SU-DHL-6 (cell line): ENCODE measurements at regions not wholly inside any gene's neighbourhood (a gene's known extent, or its start where the extent isn't known, plus 50 kb on each side); places are given as distances from the start of the nearest gene placed in this dataset.

Experiments used
- CTCF ChIP-seq: fragments of 200-600 bp; sonication (generic); IDR thresholded peaks from one replicate; pipeline ENCODE4 v1.5.1; 2017; ENCODE audit warnings: antibody characterized with exemption, mild to moderate bottlenecking, low read length, moderate library complexity; ENCODE audit not compliant: insufficient read depth, poor library complexity, severe bottlenecking
- EZH2phosphoT487 ChIP-seq: fragments of 200-600 bp; sonication (generic), shearing (Covaris generic); conservative IDR thresholded peaks from 2 replicates; pipeline ENCODE4 v1.6.1; 2018; ENCODE audit warnings: mild to moderate bottlenecking, antibody characterized with exemption, low read length, moderate library complexity, mixed read lengths

- TF ChIP-seq CTCF, result no peak
- TF ChIP-seq EZH2phosphoT487, result no peak
These were observed 181.8 kb upstream of the PRSS1 start for GRCh38 chr7:142567201-142568075.
